Stimulated activated CD4-positive, alpha-beta T cell treated with anti-CD3 and anti-CD28 coated beads, Interleukin-2, amount 100 ng/mL, for 24 hours (primary cell): ENCODE measurements at regions not wholly inside any gene's neighbourhood (a gene's known extent, or its start where the extent isn't known, plus 50 kb on each side); places are given as distances from the start of the nearest gene placed in this dataset.

Experiments used
- DNase-seq, 2 donors: peaks; one replicate each; pipeline ENCODE4 v3.0.0-alpha.2; 2020

- DNase-seq: peak in 1 of 2 donors; percentile 15
These were observed 168.6 kb upstream of the ZMIZ1 start for GRCh38 chr10:78899996-78900714.

GRCh38 chr10:78900715-78901430, 167.9 kb upstream of the ZMIZ1 start:
- peak in 1 of 2 donors; percentile 6 for DNase-seq

GRCh38 chr10:78901694-78902093, 167.1 kb upstream of the ZMIZ1 start:
- DNase-seq: no peak

DNA sequence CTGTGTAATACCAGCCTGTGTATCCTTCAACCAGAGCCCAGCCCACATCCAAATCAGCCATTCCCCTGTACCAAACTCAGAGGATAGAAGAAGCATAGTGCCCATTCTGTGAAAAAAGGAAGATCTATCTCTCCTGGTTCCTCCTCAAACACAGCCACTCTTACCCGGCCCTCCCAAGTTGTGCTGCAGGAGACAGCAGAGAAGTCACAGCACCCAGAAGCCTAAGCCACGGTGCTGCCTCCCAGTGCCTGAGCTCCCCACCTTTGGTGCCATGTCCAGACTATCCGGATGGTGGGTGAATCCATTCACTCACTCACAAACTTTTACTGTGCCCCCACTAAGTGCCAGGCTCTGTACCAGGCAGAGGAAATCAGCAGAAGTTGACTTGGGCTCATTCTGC, 166.0 kb upstream of the ZMIZ1 start:
- peak in 1 of 2 donors; percentile 6 for DNase-seq

- DNase-seq: peak in 1 of 2 donors; percentile 10
These were observed 165.3 kb upstream of the ZMIZ1 start for GRCh38 chr10:78903341-78903940.

- peak in 1 of 2 donors; percentile 11 for DNase-seq
These were observed 164.6 kb upstream of the ZMIZ1 start for GRCh38 chr10:78904196-78904595.

- DNase-seq: peak in 1 of 2 donors; percentile 8
These were observed 163.5 kb upstream of the ZMIZ1 start for GRCh38 chr10:78905015-78905956.

DNA sequence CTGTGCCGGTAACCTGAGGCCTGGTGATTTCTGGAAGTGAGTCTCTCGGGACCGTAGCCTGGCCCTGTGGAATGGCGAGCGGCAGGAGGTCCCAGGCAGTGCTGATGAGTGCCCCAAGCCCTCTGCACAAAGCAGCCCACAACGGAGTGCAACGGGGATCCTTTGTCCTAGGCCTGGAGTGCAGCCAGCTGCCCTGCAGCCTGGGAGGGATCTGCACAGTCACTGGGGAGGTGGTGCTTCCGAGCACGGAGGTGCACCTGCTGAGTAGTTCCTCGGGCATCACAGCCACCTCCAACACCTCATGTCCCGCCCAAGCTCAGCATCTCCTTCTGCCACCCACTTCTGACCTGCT, 162.8 kb upstream of the ZMIZ1 start:
- DNase-seq: no peak

GRCh38 chr10:78906734-78907390, 161.9 kb upstream of the ZMIZ1 start:
- DNase-seq: no peak

DNA sequence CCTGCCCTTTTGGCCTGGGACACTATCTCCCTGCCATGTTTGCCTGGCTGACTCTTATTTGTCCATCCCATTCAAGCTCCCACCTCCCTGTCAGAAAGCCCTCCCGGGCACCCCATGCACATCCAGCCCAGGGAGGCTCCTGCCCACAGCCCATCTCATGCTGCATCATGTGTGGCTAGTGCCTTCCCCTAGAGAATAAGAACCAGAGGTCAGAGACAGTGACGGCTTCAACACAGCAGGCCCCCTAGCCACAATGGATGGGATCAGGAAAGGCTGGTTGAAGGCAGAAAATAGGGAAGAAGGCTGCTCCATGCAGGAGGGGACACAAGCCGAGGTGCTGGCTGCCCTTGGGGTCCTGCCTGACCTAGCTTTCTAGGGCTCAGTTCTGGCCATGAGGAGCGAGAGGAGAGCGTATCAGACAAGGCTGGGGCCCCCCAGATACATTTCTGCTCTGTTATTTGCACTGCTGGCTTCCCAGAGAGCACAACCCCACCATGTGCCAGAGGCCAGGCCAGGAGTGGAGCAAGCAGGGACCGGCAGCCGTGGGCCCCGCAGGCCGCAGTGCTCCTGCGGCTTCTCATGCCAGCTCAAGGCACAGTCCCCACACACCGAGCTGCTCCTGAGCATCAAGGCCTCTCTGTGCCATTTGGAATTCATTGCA, 161.1 kb upstream of the ZMIZ1 start:
- no peak for DNase-seq

DNA sequence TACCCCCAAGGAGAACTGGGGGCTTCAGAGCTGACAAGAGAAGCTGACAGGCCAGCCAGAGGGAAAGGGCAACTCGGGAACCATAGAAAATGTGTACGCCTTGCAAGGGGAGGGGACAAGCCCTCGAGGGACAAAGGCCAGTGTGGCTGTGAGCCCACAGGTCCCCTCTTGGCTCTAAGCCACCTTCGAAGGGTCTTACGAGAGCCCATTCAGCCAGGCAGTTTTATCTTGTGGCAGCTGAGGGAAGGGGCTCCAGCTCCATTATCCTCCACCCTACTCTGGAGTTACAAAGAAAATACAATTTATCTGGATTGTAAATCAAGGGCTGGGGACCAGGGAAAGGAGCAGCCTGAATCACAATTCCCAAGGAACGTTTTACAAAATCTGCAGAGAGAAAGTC, 159.5 kb upstream of the ZMIZ1 start:
- no peak for DNase-seq

- DNase-seq: no peak
These were observed 158.7 kb upstream of the ZMIZ1 start for GRCh38 chr10:78910021-78910420.

- DNase-seq: no peak
These were observed 158.3 kb upstream of the ZMIZ1 start for GRCh38 chr10:78910476-78910875.

DNA sequence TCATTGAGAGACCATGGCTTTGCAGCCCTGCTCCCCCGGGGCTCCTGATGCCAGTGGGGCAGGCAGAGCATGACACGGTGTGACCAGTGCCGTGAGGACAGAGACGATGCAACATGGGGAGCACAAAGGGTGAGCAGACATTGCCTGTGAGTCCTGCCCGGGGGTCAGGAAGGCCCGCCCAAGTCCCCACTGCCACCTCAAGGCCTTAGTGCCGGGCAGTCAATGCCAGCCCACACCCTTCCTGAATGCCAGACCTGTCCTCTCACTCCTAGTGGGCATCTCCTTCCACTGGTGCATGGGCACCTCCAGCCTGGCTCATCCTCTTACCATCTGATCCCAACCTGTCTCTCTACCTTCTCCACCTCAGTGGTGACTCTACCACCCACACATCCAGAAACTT, 157.9 kb upstream of the ZMIZ1 start:
- DNase-seq: no peak

- DNase-seq: no peak
These were observed 157.0 kb upstream of the ZMIZ1 start for GRCh38 chr10:78911533-78912340.

GRCh38 chr10:78912361-78913218, 156.2 kb upstream of the ZMIZ1 start:
- no peak for DNase-seq

DNA sequence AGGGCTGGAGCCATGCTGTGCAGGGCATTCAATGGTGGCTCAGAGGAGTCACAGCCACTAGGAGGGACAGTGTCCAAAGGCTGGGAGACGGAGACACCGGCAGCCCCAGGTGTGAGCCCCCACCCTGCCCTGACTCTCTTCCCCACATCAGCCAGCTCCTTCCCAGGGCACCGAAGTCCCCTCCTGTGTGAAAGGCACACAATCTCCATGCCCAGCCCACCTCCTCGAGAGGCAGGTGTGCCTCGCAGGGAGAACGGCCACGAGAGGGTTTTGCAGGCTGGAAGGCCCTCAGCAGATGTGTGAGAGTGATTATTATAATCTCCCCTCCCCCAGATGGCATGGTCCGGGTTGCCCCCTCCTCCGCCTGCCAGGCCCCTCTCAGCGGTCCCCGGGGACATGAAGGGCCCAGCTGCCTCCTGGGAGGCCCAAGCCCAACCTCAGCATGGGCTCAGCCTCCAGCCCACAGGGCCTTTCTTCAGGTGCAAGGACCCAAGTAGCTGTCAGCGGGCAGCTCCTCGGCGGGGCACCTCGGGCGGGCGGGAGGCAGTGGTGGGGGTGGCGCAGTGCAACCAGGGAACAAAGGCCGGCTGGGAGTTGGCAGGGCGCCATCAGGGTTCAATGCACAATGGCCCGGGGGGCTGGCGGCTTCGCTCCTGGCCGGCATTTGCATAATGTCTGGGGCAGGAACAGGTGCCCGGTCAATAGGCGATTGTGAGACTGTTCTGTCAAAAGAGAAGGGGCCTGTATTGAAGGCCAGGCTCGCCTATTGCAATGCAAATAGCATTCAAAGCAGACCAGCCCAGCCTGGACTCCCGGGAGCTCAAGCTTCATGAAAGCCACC, 155.3 kb upstream of the ZMIZ1 start:
- DNase-seq: no peak

GRCh38 chr10:78914060-78914378, 154.7 kb upstream of the ZMIZ1 start:
- DNase-seq: no peak

GRCh38 chr10:78914502-78915189, 154.1 kb upstream of the ZMIZ1 start:
- no peak for DNase-seq
